Esophagus squamous epithelium (tissue), 4 donors: ENCODE measurements at regions not wholly inside any gene's neighbourhood (a gene's known extent, or its start where the extent isn't known, plus 50 kb on each side); places are given as distances from the start of the nearest gene placed in this dataset.

Experiments used
- POLR2A ChIP-seq, 4 donors: fragments of 450-650 bp; IDR thresholded peaks; one replicate each; pipeline ENCODE4 v1.6.1; 2017; ENCODE audit warnings: antibody characterized with exemption in 4 of 4, mild to moderate bottlenecking in 4 of 4, moderate library complexity in 3 of 4
- TF ChIP-seq, protein P1 (sequence below), 6 experiments: fragments of 450-650 bp in 4 of 6; fragments of 200-600 bp in 2 of 6; sonication (generic) in 2 of 6; IDR thresholded peaks; one replicate each; pipeline ENCODE4 v1.5.1; 2016 to 2019; ENCODE audit warnings: antibody characterized with exemption in 6 of 6, mild to moderate bottlenecking in 4 of 6, moderate library complexity in 4 of 6

DNA sequence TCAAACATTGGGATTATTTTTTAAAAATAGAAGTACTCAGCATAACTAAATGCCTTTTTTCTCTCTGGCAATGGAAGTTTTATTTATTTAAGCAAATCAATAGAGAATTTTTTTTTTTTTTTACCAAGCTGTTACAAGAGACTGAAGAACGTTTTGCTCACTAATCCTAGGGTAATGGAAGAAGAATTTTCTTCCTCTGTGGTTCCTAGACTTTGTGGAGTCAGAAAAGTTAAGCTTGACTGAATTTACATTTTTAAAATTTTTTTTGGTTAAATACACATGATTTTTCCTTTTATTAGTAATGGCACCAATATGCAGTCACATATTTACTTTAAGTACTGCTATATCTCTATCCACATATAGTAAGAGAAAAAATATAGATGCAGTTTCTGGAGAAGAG lies 189.8 kb downstream of the PCSK1 start:
- TF ChIP-seq, protein P1, sequence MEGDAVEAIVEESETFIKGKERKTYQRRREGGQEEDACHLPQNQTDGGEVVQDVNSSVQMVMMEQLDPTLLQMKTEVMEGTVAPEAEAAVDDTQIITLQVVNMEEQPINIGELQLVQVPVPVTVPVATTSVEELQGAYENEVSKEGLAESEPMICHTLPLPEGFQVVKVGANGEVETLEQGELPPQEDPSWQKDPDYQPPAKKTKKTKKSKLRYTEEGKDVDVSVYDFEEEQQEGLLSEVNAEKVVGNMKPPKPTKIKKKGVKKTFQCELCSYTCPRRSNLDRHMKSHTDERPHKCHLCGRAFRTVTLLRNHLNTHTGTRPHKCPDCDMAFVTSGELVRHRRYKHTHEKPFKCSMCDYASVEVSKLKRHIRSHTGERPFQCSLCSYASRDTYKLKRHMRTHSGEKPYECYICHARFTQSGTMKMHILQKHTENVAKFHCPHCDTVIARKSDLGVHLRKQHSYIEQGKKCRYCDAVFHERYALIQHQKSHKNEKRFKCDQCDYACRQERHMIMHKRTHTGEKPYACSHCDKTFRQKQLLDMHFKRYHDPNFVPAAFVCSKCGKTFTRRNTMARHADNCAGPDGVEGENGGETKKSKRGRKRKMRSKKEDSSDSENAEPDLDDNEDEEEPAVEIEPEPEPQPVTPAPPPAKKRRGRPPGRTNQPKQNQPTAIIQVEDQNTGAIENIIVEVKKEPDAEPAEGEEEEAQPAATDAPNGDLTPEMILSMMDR (IDR thresholded peaks at IDR 0.05), result no peak
- no peak for TF ChIP-seq POLR2A (IDR thresholded peaks at IDR 0.05)
